ENCODE measurements at regions not wholly inside any gene's neighbourhood (a gene's known extent, or its start where the extent isn't known, plus 50 kb on each side); places are given as distances from the start of the nearest gene placed in this dataset.

GRCh38 chr16:73997971-73998370 is 298.6 kb upstream of the PSMD7 start:
- BruUV-seq (replicated peaks), result no TSS peak
- WGBS (ENCODE audit: low lambda C conversion rate), result 12% methylated on average over 4 of the region's 4 CpGs
- no peak overlapping the region for H3K4me3 ChIP-seq (replicated peaks in 1 of 3; ENCODE audit: insufficient read depth in 1 of 3, low read depth in 2 of 3, low read length in 3 of 3)
- no peak overlapping the region for H2AFZ ChIP-seq (ENCODE audit: low read length)
- no peaks in the 10 kb centered on the region for H3K9me3 ChIP-seq (ENCODE audit: low read length)
- FAIRE-seq (no peak), ATAC-seq (no peak), DNase-seq (ENCODE audit: low spot score) (no peak)
- in situ Hi-C loops (cut with HindIII; ENCODE audit: extremely low pct_ligation_motif_present, low pct_unique_long_range_greater_than_20kb), result no loop called here
- H4K20me1 ChIP-seq (ENCODE audit: insufficient read depth, low read length), result no peaks in the 10 kb centered on the region
- no peak overlapping the region for H3K4me2 ChIP-seq (ENCODE audit: low read depth, low read length)
- H3K27ac ChIP-seq (ENCODE audit: extremely low read length, insufficient read depth, low read length), result no peak overlapping the region
- H3K9ac ChIP-seq (ENCODE audit: insufficient read depth, low read depth, low read length), result no peak overlapping the region
- no peaks in the 10 kb centered on the region for H3K79me2 ChIP-seq (ENCODE audit: insufficient read depth, low read length)
- TF ChIP-seq ZNF746 (CRISPR knock-in tag; IDR thresholded peaks at IDR 0.05), result no peak
- intact Hi-C loops (cut with micrococcal nuclease; ENCODE audit: unreplicated experiment), result no loop called here
- H3K36me3 ChIP-seq (replicated peaks in 1 of 2; ENCODE audit: control insufficient read depth in 1 of 2, insufficient read depth in 2 of 2, low read length in 2 of 2), result no peaks in the 10 kb centered on the region
- CTCF ChIA-PET (ENCODE audit: low intra/inter-chr PET ratio, low total read pairs), result no interaction called here
- H3K4me1 ChIP-seq (ENCODE audit: insufficient read depth, low read length), result peaks cover 16% of the 10 kb centered on the region
- POLR2A ChIA-PET, result no interaction called here
- no peaks in the 10 kb centered on the region for H3K27me3 ChIP-seq (ENCODE audit: control insufficient read depth in 1 of 2, insufficient read depth in 2 of 2, low read length in 2 of 2)

DNA sequence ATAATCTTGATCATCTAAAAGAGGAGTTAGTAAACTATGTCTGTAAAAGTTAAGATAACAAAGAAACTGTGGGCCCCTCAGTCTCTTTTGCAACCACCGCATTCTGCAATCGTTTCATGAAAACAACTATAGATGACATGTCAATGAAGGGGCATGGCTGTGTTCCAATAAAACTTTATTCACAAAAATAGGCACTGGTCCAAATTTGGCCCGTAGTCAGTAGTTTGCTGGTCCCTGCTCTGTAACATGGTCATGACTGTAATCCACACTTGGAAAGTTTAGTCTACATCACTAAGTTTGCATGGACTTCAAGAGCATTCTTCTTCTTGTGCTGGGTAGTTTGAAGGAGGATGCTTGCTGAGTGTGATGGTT is 299.3 kb upstream of the PSMD7 start:
- no peak for DNase-seq (ENCODE audit: low spot score)
- in situ Hi-C loops (cut with HindIII; ENCODE audit: extremely low pct_ligation_motif_present, low pct_unique_long_range_greater_than_20kb), result no loop called here
- ChIA-PET POLR2A (no interaction called here), CTCF (ENCODE audit: low intra/inter-chr PET ratio, low total read pairs) (no interaction called here)
- H3K27ac ChIP-seq (ENCODE audit: extremely low read length, insufficient read depth, low read length), result no peak overlapping the region
- no peaks in the 10 kb centered on the region for H4K20me1 ChIP-seq (ENCODE audit: insufficient read depth, low read length)
- H3K9me3 ChIP-seq (ENCODE audit: low read length), result no peaks in the 10 kb centered on the region
- intact Hi-C loops (cut with micrococcal nuclease; ENCODE audit: unreplicated experiment), result no loop called here
- H3K79me2 ChIP-seq (ENCODE audit: insufficient read depth, low read length), result no peaks in the 10 kb centered on the region
- peak overlapping the region; percentile 46 for H3K4me2 ChIP-seq (ENCODE audit: low read depth, low read length)
- 20% methylated on average over 3 of the region's 3 CpGs for WGBS (ENCODE audit: low lambda C conversion rate)
- H3K27me3 ChIP-seq (ENCODE audit: control insufficient read depth in 1 of 2, insufficient read depth in 2 of 2, low read length in 2 of 2), result no peaks in the 10 kb centered on the region
- no peak; the same call in 2 of the 3 replicates for ATAC-seq
- peaks cover 16% of the 10 kb centered on the region for H3K4me1 ChIP-seq (ENCODE audit: insufficient read depth, low read length)
- BruUV-seq (replicated peaks), result no TSS peak
- no peak overlapping the region for H3K4me3 ChIP-seq (replicated peaks in 1 of 3; ENCODE audit: insufficient read depth in 1 of 3, low read depth in 2 of 3, low read length in 3 of 3)
- FAIRE-seq, result no peak
- H3K9ac ChIP-seq (ENCODE audit: insufficient read depth, low read depth, low read length), result no peak overlapping the region
- H2AFZ ChIP-seq (ENCODE audit: low read length), result no peak overlapping the region
- no peaks in the 10 kb centered on the region for H3K36me3 ChIP-seq (replicated peaks in 1 of 2; ENCODE audit: control insufficient read depth in 1 of 2, insufficient read depth in 2 of 2, low read length in 2 of 2)
- TF ChIP-seq, protein P1, sequence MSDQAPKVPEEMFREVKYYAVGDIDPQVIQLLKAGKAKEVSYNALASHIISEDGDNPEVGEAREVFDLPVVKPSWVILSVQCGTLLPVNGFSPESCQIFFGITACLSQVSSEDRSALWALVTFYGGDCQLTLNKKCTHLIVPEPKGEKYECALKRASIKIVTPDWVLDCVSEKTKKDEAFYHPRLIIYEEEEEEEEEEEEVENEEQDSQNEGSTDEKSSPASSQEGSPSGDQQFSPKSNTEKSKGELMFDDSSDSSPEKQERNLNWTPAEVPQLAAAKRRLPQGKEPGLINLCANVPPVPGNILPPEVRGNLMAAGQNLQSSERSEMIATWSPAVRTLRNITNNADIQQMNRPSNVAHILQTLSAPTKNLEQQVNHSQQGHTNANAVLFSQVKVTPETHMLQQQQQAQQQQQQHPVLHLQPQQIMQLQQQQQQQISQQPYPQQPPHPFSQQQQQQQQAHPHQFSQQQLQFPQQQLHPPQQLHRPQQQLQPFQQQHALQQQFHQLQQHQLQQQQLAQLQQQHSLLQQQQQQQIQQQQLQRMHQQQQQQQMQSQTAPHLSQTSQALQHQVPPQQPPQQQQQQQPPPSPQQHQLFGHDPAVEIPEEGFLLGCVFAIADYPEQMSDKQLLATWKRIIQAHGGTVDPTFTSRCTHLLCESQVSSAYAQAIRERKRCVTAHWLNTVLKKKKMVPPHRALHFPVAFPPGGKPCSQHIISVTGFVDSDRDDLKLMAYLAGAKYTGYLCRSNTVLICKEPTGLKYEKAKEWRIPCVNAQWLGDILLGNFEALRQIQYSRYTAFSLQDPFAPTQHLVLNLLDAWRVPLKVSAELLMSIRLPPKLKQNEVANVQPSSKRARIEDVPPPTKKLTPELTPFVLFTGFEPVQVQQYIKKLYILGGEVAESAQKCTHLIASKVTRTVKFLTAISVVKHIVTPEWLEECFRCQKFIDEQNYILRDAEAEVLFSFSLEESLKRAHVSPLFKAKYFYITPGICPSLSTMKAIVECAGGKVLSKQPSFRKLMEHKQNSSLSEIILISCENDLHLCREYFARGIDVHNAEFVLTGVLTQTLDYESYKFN (CRISPR knock-in tag; conservative IDR thresholded peaks at IDR 0.05), result peak; percentile 34; the same call in 1 of the 2 replicates
- TF ChIP-seq CEBPB (IDR thresholded peaks at IDR 0.05; ENCODE audit: borderline replicate concordance, low read depth, low read length) (peak; percentile 31; the same call in 1 of the 2 replicates), RARG (CRISPR knock-in tag; IDR thresholded peaks at IDR 0.05; ENCODE audit: low read depth) (no peak), KLF11 (CRISPR knock-in tag; IDR thresholded peaks at IDR 0.05) (no peak)
- TF ChIP-seq, protein P2, sequence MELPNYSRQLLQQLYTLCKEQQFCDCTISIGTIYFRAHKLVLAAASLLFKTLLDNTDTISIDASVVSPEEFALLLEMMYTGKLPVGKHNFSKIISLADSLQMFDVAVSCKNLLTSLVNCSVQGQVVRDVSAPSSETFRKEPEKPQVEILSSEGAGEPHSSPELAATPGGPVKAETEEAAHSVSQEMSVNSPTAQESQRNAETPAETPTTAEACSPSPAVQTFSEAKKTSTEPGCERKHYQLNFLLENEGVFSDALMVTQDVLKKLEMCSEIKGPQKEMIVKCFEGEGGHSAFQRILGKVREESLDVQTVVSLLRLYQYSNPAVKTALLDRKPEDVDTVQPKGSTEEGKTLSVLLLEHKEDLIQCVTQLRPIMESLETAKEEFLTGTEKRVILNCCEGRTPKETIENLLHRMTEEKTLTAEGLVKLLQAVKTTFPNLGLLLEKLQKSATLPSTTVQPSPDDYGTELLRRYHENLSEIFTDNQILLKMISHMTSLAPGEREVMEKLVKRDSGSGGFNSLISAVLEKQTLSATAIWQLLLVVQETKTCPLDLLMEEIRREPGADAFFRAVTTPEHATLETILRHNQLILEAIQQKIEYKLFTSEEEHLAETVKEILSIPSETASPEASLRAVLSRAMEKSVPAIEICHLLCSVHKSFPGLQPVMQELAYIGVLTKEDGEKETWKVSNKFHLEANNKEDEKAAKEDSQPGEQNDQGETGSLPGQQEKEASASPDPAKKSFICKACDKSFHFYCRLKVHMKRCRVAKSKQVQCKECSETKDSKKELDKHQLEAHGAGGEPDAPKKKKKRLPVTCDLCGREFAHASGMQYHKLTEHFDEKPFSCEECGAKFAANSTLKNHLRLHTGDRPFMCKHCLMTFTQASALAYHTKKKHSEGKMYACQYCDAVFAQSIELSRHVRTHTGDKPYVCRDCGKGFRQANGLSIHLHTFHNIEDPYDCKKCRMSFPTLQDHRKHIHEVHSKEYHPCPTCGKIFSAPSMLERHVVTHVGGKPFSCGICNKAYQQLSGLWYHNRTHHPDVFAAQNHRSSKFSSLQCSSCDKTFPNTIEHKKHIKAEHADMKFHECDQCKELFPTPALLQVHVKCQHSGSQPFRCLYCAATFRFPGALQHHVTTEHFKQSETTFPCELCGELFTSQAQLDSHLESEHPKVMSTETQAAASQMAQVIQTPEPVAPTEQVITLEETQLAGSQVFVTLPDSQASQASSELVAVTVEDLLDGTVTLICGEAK (IDR thresholded peaks at IDR 0.05), result peak; percentile 86
- TF ChIP-seq, protein P2 (CRISPR knock-in tag; IDR thresholded peaks at IDR 0.05), result peak; percentile 100

Data from HepG2 (cell line).